ENCODE measurements at regions not wholly inside any gene's neighbourhood (a gene's known extent, or its start where the extent isn't known, plus 50 kb on each side); places are given as distances from the start of the nearest gene placed in this dataset.
"Not testable (repeated sequence)": the region's sequence is repeated elsewhere in the genome, so short reads cannot be mapped to it uniquely, and the experiment has no call there.

DNA sequence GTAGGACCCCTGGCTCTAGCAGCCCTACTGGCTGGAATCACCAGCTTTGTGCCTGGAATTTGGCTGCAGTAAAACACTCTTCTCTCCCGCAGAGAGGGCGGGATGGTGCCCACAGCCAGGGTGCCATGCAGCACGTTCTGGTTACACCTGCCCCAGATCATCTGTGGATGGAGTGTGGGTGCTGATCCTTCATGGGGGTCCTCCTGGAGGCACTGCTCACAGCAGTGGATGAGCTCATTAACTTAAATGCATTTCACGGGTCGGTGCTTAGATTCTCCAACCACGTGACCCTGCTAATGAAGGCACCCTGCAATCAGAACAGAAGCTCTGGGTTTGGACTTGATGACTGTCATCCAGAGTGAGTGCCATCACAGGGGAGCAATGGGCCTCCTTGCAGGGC is 138.6 kb upstream of the AFDN start:
- DNase-seq (ENCODE audit: low read depth, low spot score), result no peak
- H3K4me3 ChIP-seq (ENCODE audit: low read depth, low read length), result no peak overlapping the region
- TF ChIP-seq, protein P1, sequence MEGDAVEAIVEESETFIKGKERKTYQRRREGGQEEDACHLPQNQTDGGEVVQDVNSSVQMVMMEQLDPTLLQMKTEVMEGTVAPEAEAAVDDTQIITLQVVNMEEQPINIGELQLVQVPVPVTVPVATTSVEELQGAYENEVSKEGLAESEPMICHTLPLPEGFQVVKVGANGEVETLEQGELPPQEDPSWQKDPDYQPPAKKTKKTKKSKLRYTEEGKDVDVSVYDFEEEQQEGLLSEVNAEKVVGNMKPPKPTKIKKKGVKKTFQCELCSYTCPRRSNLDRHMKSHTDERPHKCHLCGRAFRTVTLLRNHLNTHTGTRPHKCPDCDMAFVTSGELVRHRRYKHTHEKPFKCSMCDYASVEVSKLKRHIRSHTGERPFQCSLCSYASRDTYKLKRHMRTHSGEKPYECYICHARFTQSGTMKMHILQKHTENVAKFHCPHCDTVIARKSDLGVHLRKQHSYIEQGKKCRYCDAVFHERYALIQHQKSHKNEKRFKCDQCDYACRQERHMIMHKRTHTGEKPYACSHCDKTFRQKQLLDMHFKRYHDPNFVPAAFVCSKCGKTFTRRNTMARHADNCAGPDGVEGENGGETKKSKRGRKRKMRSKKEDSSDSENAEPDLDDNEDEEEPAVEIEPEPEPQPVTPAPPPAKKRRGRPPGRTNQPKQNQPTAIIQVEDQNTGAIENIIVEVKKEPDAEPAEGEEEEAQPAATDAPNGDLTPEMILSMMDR (IDR thresholded peaks at IDR 0.05; ENCODE audit: low read depth, low read length), result no peak
- in situ Hi-C loops (cut with HindIII; ENCODE audit: low sequenced_read_pairs), result no loop called here

GRCh38 chr6:167689278-167689677 is 137.4 kb upstream of the AFDN start:
- TF ChIP-seq, protein P1 (IDR thresholded peaks at IDR 0.05; ENCODE audit: low read depth, low read length), result no peak
- in situ Hi-C loops (cut with HindIII; ENCODE audit: low sequenced_read_pairs), result no loop called here
- no peak for DNase-seq (ENCODE audit: low read depth, low spot score)
- H3K4me3 ChIP-seq (ENCODE audit: low read depth, low read length), result no peak overlapping the region

GRCh38 chr6:167689751-167690150 is 137.0 kb upstream of the AFDN start:
- DNase-seq (ENCODE audit: low read depth, low spot score), result no peak
- TF ChIP-seq, protein P1 (IDR thresholded peaks at IDR 0.05; ENCODE audit: low read depth, low read length), result no peak
- no peak overlapping the region for H3K4me3 ChIP-seq (ENCODE audit: low read depth, low read length)
- in situ Hi-C loops (cut with HindIII; ENCODE audit: low sequenced_read_pairs), result no loop called here

DNA sequence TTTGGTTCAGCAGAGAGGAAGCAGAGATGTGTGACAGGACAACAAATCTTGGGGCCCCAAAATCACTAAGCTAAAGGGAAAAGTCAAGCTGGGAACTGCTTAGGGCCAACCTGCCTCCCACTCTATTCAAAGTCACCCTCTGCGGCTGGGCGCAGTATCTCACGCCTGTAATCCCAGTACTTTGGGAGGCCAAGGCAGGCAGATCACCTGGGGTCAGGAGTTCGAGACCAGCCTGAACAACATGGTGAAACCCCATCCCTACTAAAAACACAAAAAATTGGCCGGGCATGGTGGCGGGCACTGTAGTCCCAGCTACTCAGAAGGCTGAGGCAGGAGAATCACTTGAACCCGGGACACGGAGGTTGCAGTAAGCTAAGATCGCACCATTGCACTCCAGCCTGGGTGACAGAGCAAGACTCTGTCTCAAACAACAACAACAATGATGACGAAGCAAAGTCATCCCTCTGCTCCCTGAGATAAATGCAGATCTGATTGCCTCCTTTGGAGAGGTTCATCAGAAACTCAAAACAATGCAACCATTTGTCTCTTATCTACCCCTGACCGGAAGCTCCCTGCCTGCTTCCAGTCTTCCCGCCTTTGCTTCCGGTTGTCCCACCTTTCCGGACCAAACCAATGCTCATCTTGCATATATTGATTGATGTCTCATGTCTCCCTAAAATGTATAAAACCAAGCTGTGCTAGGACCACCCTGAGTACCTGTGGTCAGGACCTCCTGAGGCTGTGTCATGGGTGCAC is 136.4 kb upstream of the AFDN start:
- H3K4me3 ChIP-seq (ENCODE audit: low read depth, low read length); DNase-seq (ENCODE audit: low read depth, low spot score); in situ Hi-C loops (cut with HindIII; ENCODE audit: low sequenced_read_pairs): not testable (repeated sequence)

DNA sequence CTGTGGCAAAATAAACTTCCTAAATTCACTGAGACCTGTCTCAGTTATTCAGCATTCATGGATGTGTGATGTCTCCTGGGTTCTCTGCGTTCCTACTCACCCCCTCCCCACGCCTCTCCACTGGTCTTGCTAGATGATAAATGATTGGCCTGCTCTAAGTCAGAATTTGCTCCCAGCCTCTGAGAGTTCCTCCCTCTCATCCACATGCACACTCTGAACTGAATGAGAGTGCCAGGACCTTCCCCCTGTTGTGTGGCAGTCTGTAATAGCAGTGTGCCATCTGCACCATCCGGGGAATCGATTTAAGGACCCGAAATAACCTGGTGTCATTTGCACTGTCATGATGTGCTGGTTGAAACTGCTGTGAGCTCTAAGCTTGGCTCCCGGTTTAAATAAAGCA is 135.8 kb upstream of the AFDN start:
- DNase-seq (ENCODE audit: low read depth, low spot score), result no peak
- no peak overlapping the region for H3K4me3 ChIP-seq (ENCODE audit: low read depth, low read length)
- in situ Hi-C loops (cut with HindIII; ENCODE audit: low sequenced_read_pairs), result no loop called here
- TF ChIP-seq, protein P1 (IDR thresholded peaks at IDR 0.05; ENCODE audit: low read depth, low read length), result no peak

DNA sequence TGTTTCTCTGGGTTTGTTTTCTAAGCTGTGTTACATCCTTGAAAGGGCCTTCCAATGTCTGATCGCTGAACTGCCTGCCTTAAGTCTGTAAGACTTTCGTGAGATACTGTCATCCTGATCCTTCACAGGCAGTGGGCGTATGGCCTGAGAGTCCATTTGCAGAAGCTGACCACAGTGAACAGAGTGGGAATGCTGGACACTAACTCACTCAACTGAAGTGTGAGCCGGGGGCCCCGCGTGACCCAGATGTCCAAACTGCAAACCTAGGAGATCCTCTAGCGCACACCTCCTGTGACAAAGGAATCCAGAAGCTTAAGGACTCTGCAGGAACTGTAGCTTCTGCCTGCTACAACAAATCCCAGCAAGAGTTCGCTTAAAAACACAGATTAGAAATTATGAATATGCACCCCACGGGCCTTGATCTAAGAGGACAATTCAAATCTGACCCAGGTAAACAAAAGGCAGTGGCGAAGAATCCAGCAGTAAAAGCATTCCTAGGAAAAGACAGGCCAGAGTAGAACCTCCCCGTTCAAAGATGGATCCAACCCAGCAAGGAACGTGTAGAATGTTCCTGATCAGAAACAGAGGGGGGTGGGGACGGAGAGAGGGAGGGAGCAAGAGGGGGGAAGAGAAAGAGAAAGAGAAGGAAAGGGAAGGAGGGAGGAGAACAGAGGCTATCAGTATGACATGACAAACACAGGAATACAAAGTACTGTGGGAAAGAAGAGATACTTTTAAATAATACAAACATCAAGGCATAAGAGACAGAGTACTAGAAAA is 135.0 kb upstream of the AFDN start:
- in situ Hi-C loops (cut with HindIII; ENCODE audit: low sequenced_read_pairs), result no loop called here
- no peak overlapping the region for H3K4me3 ChIP-seq (ENCODE audit: low read depth, low read length)
- TF ChIP-seq, protein P1 (IDR thresholded peaks at IDR 0.05; ENCODE audit: low read depth, low read length), result no peak
- DNase-seq (ENCODE audit: low read depth, low spot score), result no peak

GRCh38 chr6:167693478-167693877 is 133.2 kb upstream of the AFDN start:
- DNase-seq (ENCODE audit: low read depth, low spot score); H3K4me3 ChIP-seq (ENCODE audit: low read depth, low read length); in situ Hi-C loops (cut with HindIII; ENCODE audit: low sequenced_read_pairs): not testable (repeated sequence)

All from astrocyte of the spinal cord (primary cell).